Hematopoietic multipotent progenitor cell treated with erythropoietin and hydrocortisone succinate and interleukin-3 and kit ligand, for 8 days (in vitro differentiated cells): ENCODE measurements at regions not wholly inside any gene's neighbourhood (a gene's known extent, or its start where the extent isn't known, plus 50 kb on each side); places are given as distances from the start of the nearest gene placed in this dataset.

Experiments used
- DNase-seq: peaks from one replicate; pipeline ENCODE4 v3.0.0-alpha.2; 2015

DNA sequence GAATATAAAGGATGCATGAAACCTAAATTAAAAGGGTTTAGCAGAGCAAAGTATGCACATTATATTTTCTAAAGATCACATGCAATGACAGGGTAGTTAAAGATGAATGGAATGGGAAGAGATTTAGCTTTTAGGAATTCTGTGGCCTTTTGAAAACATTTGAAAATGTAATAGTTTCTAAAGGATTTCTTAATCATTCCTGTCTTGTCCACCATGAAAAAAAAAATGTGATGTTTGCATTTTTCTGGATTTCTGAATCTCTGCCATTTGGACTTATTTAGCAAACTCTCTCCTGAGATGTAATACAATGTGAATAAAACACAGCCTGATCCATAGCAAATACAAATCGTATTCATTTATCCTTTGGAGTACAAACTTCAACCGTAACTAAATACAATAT lies 126.6 kb upstream of the RAB11FIP2 start:
- DNase-seq: no peak

DNA sequence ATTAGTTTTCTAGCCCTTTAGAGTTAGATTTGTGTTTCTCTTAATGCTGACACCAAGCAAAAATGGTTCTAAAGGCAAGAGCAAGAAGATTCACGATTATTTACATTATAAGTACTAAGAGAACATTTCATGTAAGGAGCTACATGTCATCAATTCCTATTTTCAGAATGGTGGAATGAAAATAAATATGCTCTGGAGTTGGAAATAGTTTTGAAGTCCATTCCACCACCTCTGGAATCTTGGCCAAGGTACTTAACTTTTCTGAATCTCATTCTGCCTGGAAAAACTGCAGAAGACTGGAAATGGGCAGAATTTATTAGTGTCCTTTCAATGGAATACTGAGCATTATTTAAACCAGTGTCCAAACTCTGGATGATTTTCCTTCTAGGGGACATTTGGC lies 125.1 kb upstream of the RAB11FIP2 start:
- DNase-seq: no peak

DNA sequence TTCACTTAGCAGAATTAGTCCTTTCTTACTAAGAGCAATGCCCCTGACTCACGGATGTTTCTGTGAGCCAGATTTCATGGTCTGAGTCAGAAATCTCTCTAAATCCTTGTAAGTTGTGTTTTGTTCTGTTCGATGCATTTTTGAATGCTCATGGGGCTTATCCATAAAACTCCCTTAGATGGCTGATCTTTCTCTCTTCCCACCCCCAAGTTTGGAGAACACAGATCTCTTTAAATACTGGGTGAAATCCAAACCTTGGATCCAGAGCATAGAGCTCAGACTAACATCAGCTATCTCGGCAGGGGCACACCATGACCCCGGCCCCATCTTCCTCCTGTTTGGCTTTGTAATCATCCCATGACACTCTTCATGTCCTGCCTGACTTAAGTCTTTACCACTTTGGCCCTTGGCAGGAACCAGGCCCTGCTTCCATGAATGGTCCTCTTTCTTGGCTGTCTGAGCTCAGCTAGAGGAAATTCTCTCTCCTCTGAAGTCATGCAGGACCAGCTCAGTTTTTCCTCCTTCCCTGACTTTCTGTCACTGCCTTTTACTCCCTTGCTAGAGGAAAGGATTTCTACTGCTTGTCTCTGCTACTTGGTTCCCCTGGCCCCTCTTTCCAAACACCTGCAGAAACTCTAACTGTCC lies 120.4 kb upstream of the RAB11FIP2 start:
- DNase-seq: no peak

DNA sequence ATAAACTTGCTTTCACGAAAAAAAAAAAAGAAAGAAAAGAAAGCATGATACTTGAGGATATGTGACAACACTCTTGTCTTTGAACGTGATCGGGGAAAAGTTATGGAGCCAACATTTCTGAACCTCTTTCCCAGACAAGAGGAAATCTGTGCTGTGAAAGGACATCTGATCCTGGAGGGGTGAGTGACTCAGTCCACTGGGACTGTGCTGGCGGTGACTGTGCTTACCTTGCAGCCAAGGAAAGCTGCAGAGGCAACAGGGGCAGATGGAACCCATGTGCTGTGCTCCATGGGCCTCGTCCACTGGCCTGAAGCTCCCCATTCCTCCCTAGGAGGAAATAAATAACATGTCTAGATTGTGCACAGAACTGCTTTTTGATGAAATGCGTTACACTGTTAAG lies 116.5 kb upstream of the RAB11FIP2 start:
- DNase-seq: no peak

DNA sequence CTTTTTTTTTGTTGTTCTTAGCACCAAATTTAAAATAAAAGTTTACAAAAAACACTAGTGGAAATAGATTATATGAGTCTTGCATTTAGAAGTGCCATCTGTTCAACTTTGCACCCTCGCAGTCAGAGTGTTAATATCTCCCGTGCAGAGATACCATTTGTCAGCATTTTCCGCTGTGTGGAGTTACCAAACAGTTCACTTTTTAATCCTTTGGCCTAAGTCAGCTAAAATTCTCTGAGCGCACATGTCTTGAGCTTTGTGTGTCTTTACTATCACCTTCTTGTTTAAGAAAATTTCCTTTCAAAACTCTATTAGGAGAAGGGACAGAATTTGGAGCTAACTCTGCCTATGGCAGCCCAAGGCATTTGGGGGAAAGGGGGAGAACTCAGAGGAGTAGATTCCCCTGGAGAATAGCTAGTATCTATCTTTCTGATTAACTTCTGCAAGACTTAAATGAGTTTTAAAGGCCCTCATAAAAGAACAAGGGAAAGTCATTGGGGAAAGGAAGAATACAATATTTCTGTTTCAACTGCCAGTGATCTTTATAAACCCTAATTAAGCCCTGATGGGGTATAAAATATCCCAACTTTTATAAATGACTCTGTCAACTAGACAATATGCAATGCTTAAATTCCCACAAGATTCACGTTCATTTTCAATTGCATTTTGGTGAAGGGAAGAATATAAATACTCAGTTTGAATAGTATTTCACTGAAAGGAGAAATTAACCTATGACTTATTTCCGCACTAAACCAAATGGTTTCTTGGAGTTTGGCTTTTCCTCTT lies 114.9 kb upstream of the RAB11FIP2 start:
- no peak for DNase-seq

DNA sequence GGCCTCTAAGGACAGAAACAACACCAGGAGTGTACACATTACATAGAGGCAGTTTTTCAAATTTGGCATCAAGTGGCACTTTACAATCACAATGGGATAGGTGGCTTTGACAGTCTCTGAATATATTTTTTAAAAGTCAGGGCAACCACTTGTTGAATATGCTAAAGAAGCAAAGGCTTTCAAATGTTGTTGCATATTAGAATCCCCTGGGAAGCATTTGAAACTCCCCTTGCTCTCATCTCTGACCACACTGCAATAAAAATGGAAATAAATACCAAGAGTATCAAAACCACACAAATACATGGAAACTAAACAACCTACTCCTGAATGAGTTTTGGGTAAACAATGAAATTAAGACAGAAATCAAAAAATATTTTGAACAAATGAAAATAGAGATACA lies 106.5 kb upstream of the RAB11FIP2 start:
- no peak for DNase-seq

DNA sequence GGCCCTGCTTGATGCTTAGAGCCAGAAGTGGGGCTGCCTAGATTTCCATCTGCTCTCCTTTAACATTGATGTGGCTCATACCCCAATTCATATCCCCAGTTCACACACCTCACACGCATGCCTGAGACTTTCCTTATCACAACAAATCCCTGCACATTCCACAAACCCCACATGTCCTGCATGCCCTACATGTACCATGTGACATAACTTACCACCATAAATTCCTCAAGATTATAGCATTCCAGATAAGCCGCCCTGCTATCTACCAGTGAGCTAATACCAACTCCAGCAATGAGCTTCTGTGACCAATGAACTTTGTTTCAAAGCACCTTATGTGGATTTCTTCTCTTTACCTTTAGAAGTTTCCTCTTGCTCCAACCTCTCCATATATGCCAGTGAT lies 104.7 kb upstream of the RAB11FIP2 start:
- no peak for DNase-seq

DNA sequence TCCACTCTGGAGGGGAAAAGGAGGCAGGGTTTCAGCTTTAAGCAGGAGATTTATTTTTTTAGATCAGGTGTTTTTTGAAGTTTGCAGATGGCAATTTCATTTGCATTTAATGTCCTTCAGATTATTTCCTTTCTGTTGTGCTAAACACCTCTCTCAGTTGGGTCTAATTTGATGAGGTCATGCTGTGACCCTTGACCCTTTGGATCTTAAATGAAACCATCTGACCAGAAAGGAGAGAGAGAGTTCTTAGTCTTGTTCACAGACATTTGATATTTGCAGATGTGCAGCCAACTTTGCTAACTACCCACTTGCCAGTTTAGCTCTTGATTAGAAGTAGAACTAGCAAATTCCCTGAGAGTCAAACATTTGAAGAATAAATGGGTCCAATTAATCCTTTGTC lies 101.5 kb upstream of the RAB11FIP2 start:
- DNase-seq: no peak

DNA sequence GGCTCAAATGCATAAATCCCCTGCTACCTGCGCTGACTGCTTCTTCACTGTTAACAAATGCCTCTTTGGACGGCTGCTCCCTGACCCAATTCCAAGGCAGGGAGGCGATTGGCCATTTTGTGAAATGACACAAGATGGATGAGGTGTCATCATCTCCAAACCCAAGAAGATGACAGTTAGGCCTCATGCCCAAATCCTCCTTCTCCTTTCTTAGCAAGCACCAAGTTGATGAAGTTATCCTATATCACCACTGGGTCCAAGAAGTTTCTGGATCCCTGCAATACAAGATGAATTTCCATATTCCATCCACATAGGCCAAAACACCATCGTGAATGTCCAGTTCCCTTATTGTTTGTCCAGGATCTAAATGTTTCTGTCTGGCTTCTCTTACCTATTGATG lies 98.5 kb upstream of the RAB11FIP2 start:
- DNase-seq: no peak

DNA sequence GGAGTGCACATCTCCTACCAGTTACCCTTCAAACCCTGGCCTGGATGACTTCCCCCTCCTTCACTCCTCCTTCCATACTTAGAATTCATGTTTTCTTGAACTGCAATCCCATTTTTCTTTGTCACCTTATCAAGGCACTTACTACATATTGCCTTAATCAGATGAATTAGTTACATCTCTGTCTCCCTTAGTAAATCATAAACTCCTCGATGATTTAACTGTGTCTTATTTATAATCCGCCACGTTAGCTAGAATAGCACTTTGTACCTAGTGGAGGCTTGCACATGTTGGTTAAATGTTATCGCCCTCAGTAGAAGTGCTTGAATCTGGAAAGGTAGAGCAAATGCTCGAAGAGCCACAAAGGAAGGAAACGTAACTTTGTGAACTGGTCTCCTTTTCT lies 94.7 kb upstream of the RAB11FIP2 start:
- no peak for DNase-seq

DNA sequence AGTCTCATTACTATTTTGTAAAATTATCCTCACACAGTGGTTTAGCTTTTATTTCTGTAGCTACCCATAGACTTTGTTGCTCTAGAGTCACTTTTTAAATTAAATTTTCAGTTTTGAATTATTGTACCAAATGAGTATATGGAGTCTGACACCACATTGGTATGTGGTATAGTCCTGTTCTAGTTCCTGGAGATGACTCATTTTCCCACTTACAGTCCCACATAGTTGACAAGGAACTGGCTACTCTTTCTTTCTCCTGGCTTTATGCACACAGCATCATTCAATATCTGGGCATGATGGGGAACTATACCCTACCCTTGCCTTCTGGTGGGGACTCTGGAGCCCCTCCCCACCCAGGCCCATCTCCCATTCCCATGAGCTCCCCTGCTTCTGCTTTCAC lies 92.6 kb upstream of the RAB11FIP2 start:
- DNase-seq: no peak

DNA sequence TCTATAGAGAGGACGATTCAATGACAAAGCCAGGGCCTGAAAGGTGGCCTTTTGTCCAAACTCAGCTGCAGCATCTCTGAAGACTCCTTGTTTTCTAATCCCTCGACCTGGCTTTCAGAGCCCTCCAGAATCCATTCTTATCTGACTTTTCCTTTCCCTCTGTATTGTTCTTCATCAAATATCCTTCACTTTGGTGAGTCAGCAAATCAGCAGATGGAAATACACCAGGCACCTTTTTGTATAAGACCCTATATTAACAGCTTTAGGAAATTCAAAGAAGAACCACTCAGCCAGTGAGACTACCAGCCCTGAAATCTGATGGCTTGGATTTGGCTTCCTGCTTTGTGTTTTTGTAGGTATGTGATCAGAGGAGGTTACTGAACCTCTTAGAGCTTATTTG lies 81.9 kb upstream of the RAB11FIP2 start:
- no peak for DNase-seq

DNA sequence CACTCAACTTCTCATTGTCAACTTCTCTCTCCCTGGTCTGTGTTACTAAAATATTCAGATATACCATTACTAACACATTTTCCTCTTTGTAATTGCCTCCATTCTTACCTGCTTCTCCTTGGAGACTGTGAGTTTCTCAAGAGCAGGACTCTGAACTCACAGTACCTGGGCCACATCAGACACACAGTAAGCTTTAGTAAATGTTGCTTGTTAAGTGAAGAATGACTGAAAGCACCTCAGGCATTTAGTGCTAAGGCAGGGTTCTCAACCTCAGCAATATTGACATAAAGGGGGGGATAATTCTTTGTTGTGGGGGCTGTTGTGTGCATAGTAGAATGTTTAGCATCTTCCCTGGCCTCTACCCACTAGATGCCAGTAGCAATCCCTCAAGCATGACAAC lies 72.0 kb upstream of the RAB11FIP2 start:
- DNase-seq: no peak

DNA sequence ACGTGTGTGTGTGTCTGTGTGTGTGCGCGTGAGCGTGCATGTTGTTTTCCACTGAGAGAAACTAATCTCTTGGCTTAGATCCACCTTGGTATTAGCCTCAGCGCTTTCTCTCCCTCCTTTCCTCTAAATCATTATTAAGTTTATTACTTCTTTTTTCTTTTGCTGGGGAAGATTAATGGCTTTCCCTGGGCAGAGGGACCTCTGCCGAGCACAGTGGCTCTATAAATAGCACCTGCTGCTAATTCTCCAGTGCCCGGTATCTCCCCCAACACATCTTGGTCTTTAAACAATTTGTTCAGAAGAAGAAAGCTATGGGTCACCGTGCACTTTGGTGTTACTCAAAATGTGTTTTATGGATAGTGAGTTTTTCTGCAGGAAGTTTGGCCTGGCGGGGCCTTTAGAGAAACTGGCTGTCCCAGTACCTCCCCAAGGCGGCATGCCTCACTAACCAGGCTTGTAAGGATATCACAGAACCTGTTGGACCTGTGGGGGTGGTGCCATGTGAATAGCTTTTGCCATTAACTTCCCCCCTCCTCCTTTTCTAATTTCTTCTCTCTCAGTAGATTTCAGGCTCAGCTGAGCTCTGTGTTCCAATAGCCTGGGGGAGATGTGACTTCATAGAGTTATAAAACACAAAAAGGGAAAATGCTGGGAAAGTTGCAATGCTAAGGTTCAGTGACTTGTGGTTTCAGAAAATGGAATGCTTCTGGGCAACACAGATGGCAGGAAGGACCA lies 70.1 kb upstream of the RAB11FIP2 start:
- no peak for DNase-seq

DNA sequence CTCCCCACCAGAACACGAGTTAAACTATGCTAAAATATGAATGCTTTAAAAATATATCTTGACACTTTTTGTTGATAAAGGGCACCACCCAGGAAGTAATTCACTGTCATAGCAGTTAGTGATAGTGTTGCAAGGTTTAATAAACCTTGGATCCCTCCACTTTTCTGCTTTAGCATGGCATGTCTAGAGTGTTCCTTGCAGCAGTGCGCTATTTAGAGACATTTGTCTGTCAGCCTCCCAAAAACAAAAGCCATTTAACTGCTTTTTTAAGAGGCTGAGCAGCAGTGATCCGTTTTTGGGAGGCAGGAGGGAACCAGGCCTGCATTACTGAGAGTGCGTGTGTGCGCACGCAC lies 69.6 kb upstream of the RAB11FIP2 start:
- no peak for DNase-seq

DNA sequence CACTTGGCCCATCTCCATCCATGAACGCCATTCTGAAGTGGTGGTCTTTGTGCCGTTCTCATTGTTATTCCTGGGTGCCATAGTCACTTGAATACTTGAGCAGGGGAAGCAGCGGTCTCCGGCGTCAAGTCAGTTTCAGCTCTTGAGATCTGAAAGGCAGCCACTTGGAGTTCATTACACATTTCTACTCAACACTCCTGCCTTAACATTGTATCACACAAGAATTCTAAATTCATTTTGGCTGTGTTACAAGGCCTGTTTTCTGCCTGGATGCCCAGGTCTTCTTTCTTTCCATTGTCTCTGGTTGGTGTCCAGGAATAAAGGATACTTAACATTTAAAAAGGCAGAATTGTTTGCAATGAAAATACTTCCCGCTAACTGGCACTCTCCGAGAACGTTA lies 69.0 kb upstream of the RAB11FIP2 start:
- DNase-seq: no peak

DNA sequence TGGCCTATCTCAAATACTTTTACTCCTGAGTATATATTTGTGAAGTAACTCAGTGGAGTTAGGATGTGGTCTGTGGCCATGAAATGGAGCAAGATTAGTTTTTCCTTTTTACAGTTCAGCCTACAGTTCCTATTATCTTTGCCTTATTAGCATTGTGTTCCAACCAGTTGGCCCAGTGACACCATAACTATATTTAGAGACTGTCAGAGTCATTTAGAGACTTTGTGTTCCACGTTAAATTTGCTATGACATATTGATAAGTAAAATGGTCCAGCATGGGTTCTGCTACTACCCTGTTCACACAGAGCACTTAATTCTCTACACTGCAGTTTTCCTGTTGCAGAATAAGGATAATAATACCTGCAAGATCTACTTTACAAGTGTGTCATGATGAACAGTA lies 68.3 kb upstream of the RAB11FIP2 start:
- no peak for DNase-seq

DNA sequence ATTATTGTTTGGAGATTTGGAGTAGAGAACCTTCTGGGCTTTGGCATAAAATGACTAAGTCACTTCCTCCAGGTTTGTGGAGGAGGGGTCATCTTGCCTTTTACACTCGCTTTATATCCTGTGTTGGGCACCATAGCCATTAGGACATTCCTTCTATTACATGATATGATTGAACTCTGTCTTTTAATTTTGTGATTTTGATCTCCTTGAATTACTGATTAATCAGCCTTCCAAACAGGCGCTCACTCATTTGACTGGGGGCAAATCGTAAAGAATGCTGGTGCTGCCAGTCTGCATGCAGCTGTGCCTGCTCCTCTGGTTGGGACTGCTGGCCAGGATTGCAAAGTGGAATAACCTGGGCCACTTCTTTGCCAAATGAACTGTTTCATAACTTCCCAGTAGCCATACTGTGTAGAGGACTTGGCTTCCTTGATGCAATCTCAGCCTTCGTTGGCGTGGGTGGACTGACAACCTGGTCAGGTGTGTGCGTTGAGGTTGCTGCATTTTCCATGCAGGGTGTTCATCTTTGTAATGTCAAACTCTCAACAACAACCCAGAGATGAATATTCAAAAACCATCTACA lies 65.9 kb upstream of the RAB11FIP2 start:
- DNase-seq: no peak

DNA sequence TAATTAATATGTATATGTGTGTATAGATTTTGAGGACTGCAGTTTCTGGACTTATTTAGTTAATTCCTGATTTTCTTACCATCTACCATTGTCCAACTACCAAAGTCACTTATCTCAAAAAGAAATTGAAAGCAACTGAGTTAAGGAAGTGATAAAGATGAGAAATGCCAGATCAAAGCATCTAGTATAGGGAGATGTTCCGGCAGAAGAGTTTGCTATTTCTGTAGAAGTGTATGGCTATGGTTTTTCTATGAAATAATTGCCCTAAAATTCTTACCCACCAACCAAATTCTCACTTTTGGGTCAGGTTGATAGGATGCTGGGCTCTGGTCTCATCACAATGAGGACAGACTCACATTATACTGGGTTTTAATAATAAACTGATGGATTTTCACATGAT lies 64.0 kb upstream of the RAB11FIP2 start:
- no peak for DNase-seq

DNA sequence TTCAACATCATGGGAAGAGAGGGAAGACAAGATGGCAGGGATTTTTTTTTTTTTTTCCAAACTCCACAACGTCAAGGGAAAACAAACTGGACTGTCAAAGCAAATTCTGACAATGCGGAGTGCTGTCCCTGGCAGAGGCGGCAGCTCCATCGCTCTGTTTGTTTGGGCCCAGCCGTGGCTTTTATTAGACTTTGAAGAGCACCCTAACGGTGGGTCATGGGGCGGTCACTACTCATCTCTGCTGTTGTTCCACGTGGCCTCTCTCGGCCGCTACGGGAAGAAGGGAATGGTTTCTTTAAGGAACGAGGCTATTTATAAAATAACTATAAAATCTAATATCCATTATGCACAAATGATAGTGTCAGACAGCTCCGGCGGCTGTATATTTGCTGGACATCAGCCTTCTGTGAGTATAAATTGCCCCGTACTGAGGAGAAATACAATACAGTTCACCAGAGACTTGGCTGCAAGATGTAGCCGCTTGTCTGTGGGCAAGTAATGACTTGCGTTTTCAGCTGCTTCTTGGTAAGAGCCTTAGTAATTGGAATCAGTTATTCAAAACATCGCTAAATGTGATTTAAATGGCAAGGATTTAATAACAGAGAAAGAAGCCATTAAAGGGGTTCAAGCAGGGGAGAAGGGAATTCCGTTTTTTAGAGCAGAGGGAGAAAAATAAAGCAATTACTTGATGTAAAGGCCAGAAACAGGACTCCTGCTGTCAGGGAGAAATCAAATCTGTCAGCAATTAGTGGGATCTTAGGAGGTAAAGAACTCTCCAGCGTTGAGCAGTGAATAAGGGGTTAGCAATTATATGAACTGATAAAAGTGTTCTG lies 61.7 kb upstream of the RAB11FIP2 start:
- DNase-seq: no peak

DNA sequence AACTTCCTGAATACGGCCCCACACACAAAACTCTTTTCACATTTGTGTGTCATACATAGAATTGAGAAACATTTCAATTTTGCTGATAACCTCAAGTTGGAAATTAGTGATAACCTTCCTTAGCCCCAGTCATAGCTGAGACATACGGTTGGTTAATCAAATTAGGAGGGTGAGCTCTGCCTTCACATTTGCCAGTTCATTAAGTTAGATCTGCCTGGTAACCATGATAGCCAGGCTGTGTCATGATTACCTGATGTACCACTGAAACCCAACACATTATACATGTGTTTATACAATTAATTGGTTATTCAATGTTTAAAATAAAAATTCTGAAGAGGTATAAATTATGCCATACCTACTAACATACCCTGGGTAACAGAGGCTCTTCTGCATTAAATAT lies 60.8 kb upstream of the RAB11FIP2 start:
- DNase-seq: no peak

DNA sequence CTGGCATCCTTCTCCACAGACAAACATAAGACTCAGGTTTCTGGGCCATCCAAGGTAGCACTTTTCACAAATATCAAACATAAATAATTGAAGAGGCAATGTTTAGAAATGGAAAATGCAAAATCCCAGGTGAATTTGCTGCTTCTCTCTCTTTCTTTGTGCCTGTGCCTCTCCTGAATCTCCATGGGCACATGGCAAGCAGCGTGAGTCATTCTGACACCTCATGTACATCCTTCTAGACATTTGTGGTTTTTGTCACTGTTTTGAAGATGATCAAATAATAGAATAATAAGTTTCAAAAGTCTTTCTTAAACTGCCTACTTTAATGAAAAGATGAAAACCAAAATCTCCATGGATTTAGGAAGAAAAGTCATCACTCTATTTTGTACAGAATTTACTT lies 60.3 kb upstream of the RAB11FIP2 start:
- DNase-seq: no peak

DNA sequence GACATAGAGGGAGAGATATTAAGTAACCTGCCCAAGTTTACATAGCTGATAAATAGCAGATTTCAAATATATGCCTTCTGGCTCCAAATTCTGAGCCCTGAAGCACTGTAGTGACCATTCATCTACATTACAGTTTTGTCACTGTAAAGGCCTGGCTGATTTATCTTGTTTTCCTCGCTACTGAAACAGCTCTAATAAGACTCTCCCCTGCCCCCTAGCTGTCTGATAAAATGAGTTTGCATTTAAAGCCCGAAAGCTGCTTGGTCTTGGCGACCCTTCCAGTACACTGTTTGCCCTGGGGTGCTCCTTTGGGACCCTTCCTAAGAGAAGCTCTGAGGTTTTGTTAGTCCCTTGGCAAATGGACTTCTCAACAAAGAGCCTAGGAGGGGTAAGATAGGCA lies 59.7 kb upstream of the RAB11FIP2 start:
- DNase-seq: peak; percentile 38
